Fibroblast of lung (primary cell): ENCODE measurements at regions not wholly inside any gene's neighbourhood (a gene's known extent, or its start where the extent isn't known, plus 50 kb on each side); places are given as distances from the start of the nearest gene placed in this dataset.

ENCODE experiments used
- DNase-seq, 2 donors: peaks; one replicate each; pipeline versions ENCODE4 v3.0.0 to v3.0.0-alpha.2; 2010; ENCODE audit warnings: low read depth in 2 of 2
- H2AFZ ChIP-seq: 2 replicates; pipeline ENCODE4 v1.5.1; 2012; ENCODE audit warnings: low read length, control low read depth, inconsistent platforms
- H3K27ac ChIP-seq: 2 replicates; pipeline ENCODE4 v1.5.1; 2011; ENCODE audit warnings: low read length, control low read depth; ENCODE audit not compliant: insufficient read depth
- H3K27me3 ChIP-seq: 2 replicates; pipeline ENCODE4 v1.5.1; 2011; ENCODE audit warnings: mild to moderate bottlenecking, low read length; ENCODE audit not compliant: control insufficient read depth, insufficient read depth
- H3K36me3 ChIP-seq: 2 replicates; pipeline ENCODE4 v1.5.1; 2011; ENCODE audit warnings: low read length; ENCODE audit not compliant: control insufficient read depth, insufficient read depth
- H3K4me1 ChIP-seq: 2 replicates; pipeline ENCODE4 v1.5.1; 2011; ENCODE audit warnings: low read length; ENCODE audit not compliant: control insufficient read depth, insufficient read depth; ENCODE audit errors: extremely low read depth
- H3K4me2 ChIP-seq: 2 replicates; pipeline ENCODE4 v1.5.1; 2011; ENCODE audit warnings: low read length, control low read depth; ENCODE audit not compliant: insufficient read depth; ENCODE audit errors: extremely low read depth
- H3K4me3 ChIP-seq, 4 experiments: fragments of 200-600 bp in 1 of 4; sonication (generic) in 1 of 4; replicated peaks in 1 of 4; 2 replicates each; pipeline ENCODE4 v1.5.1; 2011 to 2016; ENCODE audit warnings: low read length in 4 of 4, low read depth in 3 of 4, mild to moderate bottlenecking in 3 of 4, control low read depth in 2 of 4, inconsistent platforms in 1 of 4, mixed read lengths in 1 of 4; ENCODE audit not compliant: insufficient read depth in 1 of 4; ENCODE audit errors: control extremely low read depth in 1 of 4
- H3K79me2 ChIP-seq: 2 replicates; pipeline ENCODE4 v1.5.1; 2012; ENCODE audit warnings: mild to moderate bottlenecking, low read length, inconsistent platforms; ENCODE audit not compliant: control insufficient read depth, insufficient read depth
- H3K9ac ChIP-seq: 2 replicates; pipeline ENCODE4 v1.5.1; 2011; ENCODE audit warnings: mild to moderate bottlenecking, low read length, control low read depth; ENCODE audit not compliant: insufficient read depth
- H3K9me3 ChIP-seq: 2 replicates; pipeline ENCODE4 v1.5.1; 2012; ENCODE audit warnings: low read depth, low read length; ENCODE audit not compliant: control insufficient read depth, insufficient read depth
- H4K20me1 ChIP-seq: 2 replicates; pipeline ENCODE4 v1.5.1; 2011; ENCODE audit warnings: low read length; ENCODE audit not compliant: control insufficient read depth, insufficient read depth; ENCODE audit errors: extremely low read depth
- EZH2 ChIP-seq: IDR thresholded peaks from 2 replicates; pipeline ENCODE4 v1.5.1; 2012; ENCODE audit warnings: low read length, control low read depth, mild to moderate bottlenecking; ENCODE audit errors: missing control alignments
- TF ChIP-seq, protein P1 (sequence below), 2 donors: IDR thresholded peaks in 1 of 2; conservative IDR thresholded peaks in 1 of 2; 1 replicate in 1 of 2; 2 replicates in 1 of 2; pipeline ENCODE4 v1.5.1; 2011 to 2012; ENCODE audit warnings: low read length in 2 of 2, control low read depth in 1 of 2, inconsistent platforms in 1 of 2, low read depth in 1 of 2, mild to moderate bottlenecking in 1 of 2

GRCh38 chr20:39266989-39267388 is 304.8 kb downstream of the DHX35 start:
- Histone ChIP-seq H3K27ac (no peak overlapping the region), H2AFZ (no peak overlapping the region), H3K9me3 (no peaks in the 10 kb centered on the region), H3K4me2 (no peak overlapping the region), H3K79me2 (no peaks in the 10 kb centered on the region), H3K27me3 (no peaks in the 10 kb centered on the region), H4K20me1 (no peaks in the 10 kb centered on the region), H3K9ac (no peak overlapping the region), H3K36me3 (no peaks in the 10 kb centered on the region), H3K4me1 (no peaks in the 10 kb centered on the region), H3K4me3 (no peak overlapping the region)
- TF ChIP-seq, protein P1, sequence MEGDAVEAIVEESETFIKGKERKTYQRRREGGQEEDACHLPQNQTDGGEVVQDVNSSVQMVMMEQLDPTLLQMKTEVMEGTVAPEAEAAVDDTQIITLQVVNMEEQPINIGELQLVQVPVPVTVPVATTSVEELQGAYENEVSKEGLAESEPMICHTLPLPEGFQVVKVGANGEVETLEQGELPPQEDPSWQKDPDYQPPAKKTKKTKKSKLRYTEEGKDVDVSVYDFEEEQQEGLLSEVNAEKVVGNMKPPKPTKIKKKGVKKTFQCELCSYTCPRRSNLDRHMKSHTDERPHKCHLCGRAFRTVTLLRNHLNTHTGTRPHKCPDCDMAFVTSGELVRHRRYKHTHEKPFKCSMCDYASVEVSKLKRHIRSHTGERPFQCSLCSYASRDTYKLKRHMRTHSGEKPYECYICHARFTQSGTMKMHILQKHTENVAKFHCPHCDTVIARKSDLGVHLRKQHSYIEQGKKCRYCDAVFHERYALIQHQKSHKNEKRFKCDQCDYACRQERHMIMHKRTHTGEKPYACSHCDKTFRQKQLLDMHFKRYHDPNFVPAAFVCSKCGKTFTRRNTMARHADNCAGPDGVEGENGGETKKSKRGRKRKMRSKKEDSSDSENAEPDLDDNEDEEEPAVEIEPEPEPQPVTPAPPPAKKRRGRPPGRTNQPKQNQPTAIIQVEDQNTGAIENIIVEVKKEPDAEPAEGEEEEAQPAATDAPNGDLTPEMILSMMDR (conservative IDR thresholded peaks at IDR 0.05 in 1 of 2, IDR thresholded peaks at IDR 0.05 in 1 of 2; ENCODE audit: low read depth in 1 of 2, low read length in 2 of 2) = no peak
- TF ChIP-seq EZH2 = no peak
- DNase-seq = no peak

DNA sequence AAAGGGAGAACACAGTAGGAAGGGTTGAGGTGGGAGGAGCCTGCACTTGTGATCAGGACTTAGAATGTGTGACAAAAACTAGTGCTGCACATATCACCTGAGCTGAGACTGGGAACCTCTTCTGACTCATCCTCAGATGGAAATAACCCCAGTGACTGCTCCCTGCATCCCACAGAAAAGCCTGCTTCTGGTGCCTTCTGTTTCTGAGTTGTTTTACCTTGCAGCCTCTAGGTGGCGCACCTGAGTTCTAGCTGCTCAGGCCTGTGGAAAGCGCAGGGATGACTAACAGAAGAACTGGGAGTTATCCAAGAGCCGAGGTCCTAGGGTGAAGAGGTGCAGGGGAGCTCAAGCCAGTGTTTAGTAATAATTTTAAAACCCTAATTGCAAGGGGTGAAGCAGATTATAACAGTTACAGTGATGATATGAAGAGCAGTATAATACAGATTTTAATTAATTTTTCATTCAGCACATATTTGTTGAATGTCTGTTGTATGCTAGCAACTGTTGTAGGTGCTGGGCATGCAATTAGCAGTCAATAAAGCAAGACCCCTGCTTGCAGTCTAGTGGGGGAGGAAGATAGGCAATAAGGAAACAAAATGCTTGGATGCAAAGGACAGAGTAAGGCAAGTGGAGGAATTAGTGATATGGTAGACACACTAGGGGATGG is 302.5 kb downstream of the DHX35 start:
- H3K27me3 ChIP-seq = no peaks in the 10 kb centered on the region
- H3K4me1 ChIP-seq = no peaks in the 10 kb centered on the region
- H3K9me3 ChIP-seq = no peaks in the 10 kb centered on the region
- no peak overlapping the region for H3K27ac ChIP-seq
- no peak overlapping the region for H3K9ac ChIP-seq
- no peak overlapping the region for H3K4me3 ChIP-seq
- no peak for TF ChIP-seq EZH2
- TF ChIP-seq, protein P1 (conservative IDR thresholded peaks at IDR 0.05 in 1 of 2, IDR thresholded peaks at IDR 0.05 in 1 of 2; ENCODE audit: low read depth in 1 of 2, low read length in 2 of 2) = peak; percentile 81 to 94
- no peak overlapping the region for H3K4me2 ChIP-seq
- no peaks in the 10 kb centered on the region for H4K20me1 ChIP-seq
- peak; percentile 61 to 74 for DNase-seq
- H3K79me2 ChIP-seq = no peaks in the 10 kb centered on the region
- H2AFZ ChIP-seq = no peak overlapping the region
- no peaks in the 10 kb centered on the region for H3K36me3 ChIP-seq

- H3K79me2 ChIP-seq = no peaks in the 10 kb centered on the region
- H3K9ac ChIP-seq = no peak overlapping the region
- no peaks in the 10 kb centered on the region for H3K4me1 ChIP-seq
- no peak overlapping the region for H3K4me3 ChIP-seq
- no peaks in the 10 kb centered on the region for H3K36me3 ChIP-seq
- peak; percentile 6 to 45 for DNase-seq
- no peak overlapping the region for H3K27ac ChIP-seq
- no peak overlapping the region for H3K4me2 ChIP-seq
- H3K9me3 ChIP-seq = no peaks in the 10 kb centered on the region
- TF ChIP-seq, protein P1 (conservative IDR thresholded peaks at IDR 0.05 in 1 of 2, IDR thresholded peaks at IDR 0.05 in 1 of 2; ENCODE audit: low read depth in 1 of 2, low read length in 2 of 2) = no peak
- TF ChIP-seq EZH2 = no peak
- no peak overlapping the region for H2AFZ ChIP-seq
- no peaks in the 10 kb centered on the region for H3K27me3 ChIP-seq
- H4K20me1 ChIP-seq = no peaks in the 10 kb centered on the region
Observed at GRCh38 chr20:39263076-39263475, 300.9 kb downstream of the DHX35 start.
